NB4 (cell line): ENCODE measurements at regions not wholly inside any gene's neighbourhood (a gene's known extent, or its start where the extent isn't known, plus 50 kb on each side); places are given as distances from the start of the nearest gene placed in this dataset.

ENCODE experiments used
- POLR2A ChIP-seq: IDR thresholded peaks from 2 replicates; pipeline ENCODE4 v1.6.1; 2011; ENCODE audit warnings: mild to moderate bottlenecking; ENCODE audit not compliant: insufficient read length; ENCODE audit errors: extremely low read depth
- TF ChIP-seq, protein P1 (sequence below): IDR thresholded peaks from one replicate; pipeline ENCODE4 v1.5.1; 2012; ENCODE audit warnings: low read depth, low read length

GRCh38 chr15:96648866-96649265, 318.4 kb downstream of the NR2F2 start:
- TF ChIP-seq, protein P1, sequence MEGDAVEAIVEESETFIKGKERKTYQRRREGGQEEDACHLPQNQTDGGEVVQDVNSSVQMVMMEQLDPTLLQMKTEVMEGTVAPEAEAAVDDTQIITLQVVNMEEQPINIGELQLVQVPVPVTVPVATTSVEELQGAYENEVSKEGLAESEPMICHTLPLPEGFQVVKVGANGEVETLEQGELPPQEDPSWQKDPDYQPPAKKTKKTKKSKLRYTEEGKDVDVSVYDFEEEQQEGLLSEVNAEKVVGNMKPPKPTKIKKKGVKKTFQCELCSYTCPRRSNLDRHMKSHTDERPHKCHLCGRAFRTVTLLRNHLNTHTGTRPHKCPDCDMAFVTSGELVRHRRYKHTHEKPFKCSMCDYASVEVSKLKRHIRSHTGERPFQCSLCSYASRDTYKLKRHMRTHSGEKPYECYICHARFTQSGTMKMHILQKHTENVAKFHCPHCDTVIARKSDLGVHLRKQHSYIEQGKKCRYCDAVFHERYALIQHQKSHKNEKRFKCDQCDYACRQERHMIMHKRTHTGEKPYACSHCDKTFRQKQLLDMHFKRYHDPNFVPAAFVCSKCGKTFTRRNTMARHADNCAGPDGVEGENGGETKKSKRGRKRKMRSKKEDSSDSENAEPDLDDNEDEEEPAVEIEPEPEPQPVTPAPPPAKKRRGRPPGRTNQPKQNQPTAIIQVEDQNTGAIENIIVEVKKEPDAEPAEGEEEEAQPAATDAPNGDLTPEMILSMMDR, result no peak
- no peak for TF ChIP-seq POLR2A
